GM13976 (cell line): ENCODE measurements at regions not wholly inside any gene's neighbourhood (a gene's known extent, or its start where the extent isn't known, plus 50 kb on each side); places are given as distances from the start of the nearest gene placed in this dataset.

Source experiments
- DNase-seq: peaks from one replicate; pipeline ENCODE4 v3.0.0; 2012; ENCODE audit warnings: low spot score
- in situ Hi-C: fragments of 300-500 bp; cut with MboI; formaldehyde crosslinking; loops from one replicate; pipeline ENCODE4 v1.12.0; 2022; ENCODE audit warnings: low sequenced_read_pairs, mixed read lengths, inconsistent platforms; ENCODE audit not compliant: unreplicated experiment
- TF ChIP-seq, protein P1 (sequence below): IDR thresholded peaks from 2 replicates; pipeline ENCODE4 v1.5.1; 2012; ENCODE audit warnings: borderline replicate concordance, mild to moderate bottlenecking; ENCODE audit not compliant: insufficient read depth; ENCODE audit errors: extremely low read depth, missing control alignments, control extremely low read depth

GRCh38 chr1:209101106-209101505 is 482.4 kb upstream of the CAMK1G start:
- TF ChIP-seq, protein P1, sequence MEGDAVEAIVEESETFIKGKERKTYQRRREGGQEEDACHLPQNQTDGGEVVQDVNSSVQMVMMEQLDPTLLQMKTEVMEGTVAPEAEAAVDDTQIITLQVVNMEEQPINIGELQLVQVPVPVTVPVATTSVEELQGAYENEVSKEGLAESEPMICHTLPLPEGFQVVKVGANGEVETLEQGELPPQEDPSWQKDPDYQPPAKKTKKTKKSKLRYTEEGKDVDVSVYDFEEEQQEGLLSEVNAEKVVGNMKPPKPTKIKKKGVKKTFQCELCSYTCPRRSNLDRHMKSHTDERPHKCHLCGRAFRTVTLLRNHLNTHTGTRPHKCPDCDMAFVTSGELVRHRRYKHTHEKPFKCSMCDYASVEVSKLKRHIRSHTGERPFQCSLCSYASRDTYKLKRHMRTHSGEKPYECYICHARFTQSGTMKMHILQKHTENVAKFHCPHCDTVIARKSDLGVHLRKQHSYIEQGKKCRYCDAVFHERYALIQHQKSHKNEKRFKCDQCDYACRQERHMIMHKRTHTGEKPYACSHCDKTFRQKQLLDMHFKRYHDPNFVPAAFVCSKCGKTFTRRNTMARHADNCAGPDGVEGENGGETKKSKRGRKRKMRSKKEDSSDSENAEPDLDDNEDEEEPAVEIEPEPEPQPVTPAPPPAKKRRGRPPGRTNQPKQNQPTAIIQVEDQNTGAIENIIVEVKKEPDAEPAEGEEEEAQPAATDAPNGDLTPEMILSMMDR = no peak
- no peak for DNase-seq
- in situ Hi-C loops = no loop called here

DNA sequence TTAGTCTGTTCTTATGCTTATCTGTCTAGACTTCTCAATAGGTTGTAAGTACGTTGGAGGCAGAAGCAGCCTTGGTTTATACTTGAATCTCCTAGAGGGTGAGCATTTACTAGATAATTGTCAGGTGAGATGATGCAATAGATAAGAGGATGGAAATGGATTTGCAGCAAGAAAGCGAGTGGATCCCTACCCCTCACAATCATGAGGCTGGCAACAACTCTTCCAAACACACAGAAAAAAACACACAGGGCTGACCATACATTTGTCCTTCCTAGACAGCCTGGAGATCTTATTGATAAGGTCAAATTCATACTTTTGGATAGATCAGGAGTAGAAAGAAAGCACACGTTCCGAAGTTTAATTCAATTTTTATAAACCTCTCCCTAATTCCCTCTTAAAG is 481.4 kb upstream of the CAMK1G start:
- DNase-seq = no peak
- in situ Hi-C loops = no loop called here
- TF ChIP-seq, protein P1 = no peak

- TF ChIP-seq, protein P1 = no peak
- in situ Hi-C loops = no loop called here
- no peak for DNase-seq
These were observed 481.0 kb upstream of the CAMK1G start for GRCh38 chr1:209102531-209102930.

DNA sequence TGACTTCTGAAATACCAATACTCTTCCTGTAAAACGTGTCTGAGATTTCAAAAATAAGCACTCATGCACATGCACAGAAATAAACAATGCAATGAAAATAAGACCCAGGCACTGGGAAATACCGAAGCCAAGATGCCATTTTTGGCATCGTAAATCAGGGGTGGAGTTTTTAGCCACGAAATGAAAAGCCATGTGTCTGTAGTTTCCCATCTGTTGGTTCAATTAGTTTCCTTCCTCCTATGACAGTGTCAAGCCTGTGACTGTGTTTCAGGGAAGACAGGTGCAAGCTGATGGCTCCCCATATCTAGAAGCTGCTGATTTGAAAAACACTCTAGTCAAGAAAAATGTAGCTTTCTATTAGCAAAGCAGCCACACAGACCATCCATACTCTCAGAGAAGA is 480.4 kb upstream of the CAMK1G start:
- TF ChIP-seq, protein P1 = no peak
- in situ Hi-C loops = no loop called here

GRCh38 chr1:209104646-209105045 is 478.9 kb upstream of the CAMK1G start:
- in situ Hi-C loops = no loop called here
- no peak for DNase-seq
- TF ChIP-seq, protein P1 = no peak

More for the DNA sequence above, 480.4 kb upstream of the CAMK1G start:
- peak; percentile 28 for DNase-seq

- in situ Hi-C loops = no loop called here
- TF ChIP-seq, protein P1 = no peak
- DNase-seq = no peak
These were observed 477.8 kb upstream of the CAMK1G start for GRCh38 chr1:209105701-209106100.
